HK-2 (cell line): ENCODE measurements at regions not wholly inside any gene's neighbourhood (a gene's known extent, or its start where the extent isn't known, plus 50 kb on each side); places are given as distances from the start of the nearest gene placed in this dataset.
"Not testable (repeated sequence)": the region's sequence is repeated elsewhere in the genome, so short reads cannot be mapped to it uniquely, and the experiment has no call there.

ENCODE experiments used
- DNase-seq: peaks from one replicate; pipeline ENCODE4 v3.0.0-alpha.2; 2018; ENCODE audit not compliant: unreplicated experiment

- no peak for DNase-seq
Measured at GRCh38 chr4:85165808-85166207, 199.3 kb upstream of the WDFY3 start.

DNA sequence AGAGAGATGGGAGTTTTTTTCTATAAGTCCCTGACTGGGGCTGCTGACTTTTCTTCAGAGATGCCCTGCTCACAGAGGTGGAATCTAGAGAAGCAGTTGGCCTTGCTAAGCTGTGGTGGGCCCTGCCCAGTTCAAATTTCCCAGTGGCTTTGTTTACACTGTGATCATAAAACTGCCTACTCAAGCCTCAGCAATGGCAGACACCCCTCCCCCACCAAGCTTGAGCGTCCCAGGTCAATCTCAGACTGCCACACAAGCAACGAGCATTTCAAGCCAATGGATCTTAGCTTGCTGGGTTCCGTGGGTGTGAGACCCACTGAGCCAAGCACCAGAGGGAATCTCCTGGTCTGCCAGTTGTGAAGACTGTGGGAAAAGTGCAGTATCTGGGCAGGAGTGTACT lies 199.8 kb upstream of the WDFY3 start:
- DNase-seq = no peak

DNA sequence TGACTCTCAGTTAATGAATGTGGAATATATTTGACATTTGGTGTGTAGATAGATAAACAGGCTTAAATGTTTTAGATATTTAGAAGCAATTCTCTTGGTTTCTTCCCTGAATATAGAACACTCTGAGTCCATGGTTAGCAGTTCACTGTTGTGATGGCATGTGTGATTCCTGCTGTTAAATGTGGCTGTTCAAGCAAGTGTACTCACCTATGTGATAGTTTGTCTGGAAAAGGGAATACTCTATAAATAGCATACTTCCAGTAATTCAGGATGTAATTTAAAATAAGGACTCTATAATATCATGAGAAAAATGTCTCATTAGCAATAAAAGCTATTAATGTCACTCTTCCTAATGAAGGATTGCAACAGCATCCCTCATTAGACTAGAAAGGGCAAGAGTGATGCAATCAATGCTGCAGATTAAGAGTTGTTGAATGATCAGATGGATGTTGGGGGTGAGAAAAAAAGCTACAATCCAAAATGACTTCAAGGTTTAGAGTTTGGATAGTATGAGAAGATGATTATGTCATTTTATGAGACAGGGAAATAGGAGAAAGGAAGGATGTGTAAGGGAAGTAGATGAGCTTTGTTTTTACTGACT lies 201.8 kb upstream of the WDFY3 start:
- DNase-seq = no peak

- no peak for DNase-seq
Measured at GRCh38 chr4:85170241-85170640, 203.8 kb upstream of the WDFY3 start.

- DNase-seq = no peak
Measured at GRCh38 chr4:85175190-85175589, 208.7 kb upstream of the WDFY3 start.

- no peak for DNase-seq
Measured at GRCh38 chr4:85177092-85177491, 210.6 kb upstream of the WDFY3 start.

GRCh38 chr4:85177679-85178078 lies 211.2 kb upstream of the WDFY3 start:
- no peak for DNase-seq

- no peak for DNase-seq
Measured at GRCh38 chr4:85180533-85180932, 214.0 kb upstream of the WDFY3 start.

- no peak for DNase-seq
Measured at GRCh38 chr4:85187106-85187505, 220.6 kb upstream of the WDFY3 start.

GRCh38 chr4:85196015-85196414 lies 229.5 kb upstream of the WDFY3 start:
- DNase-seq = not testable (repeated sequence)

- DNase-seq = no peak
Measured at GRCh38 chr4:85200106-85200505, 233.6 kb upstream of the WDFY3 start.

- no peak for DNase-seq
Measured at GRCh38 chr4:85209161-85209560, 242.7 kb upstream of the WDFY3 start.

- DNase-seq = no peak
Measured at GRCh38 chr4:85210353-85210752, 243.9 kb upstream of the WDFY3 start.

GRCh38 chr4:85216571-85216970 lies 250.1 kb upstream of the WDFY3 start:
- DNase-seq = not testable (repeated sequence)

- no peak for DNase-seq
Measured at GRCh38 chr4:85218756-85219155, 252.3 kb upstream of the WDFY3 start.

GRCh38 chr4:85221606-85222005 lies 253.3 kb upstream of the ARHGAP24 start:
- no peak for DNase-seq

- DNase-seq = no peak
Measured at GRCh38 chr4:85222561-85222960, 252.4 kb upstream of the ARHGAP24 start.

DNA sequence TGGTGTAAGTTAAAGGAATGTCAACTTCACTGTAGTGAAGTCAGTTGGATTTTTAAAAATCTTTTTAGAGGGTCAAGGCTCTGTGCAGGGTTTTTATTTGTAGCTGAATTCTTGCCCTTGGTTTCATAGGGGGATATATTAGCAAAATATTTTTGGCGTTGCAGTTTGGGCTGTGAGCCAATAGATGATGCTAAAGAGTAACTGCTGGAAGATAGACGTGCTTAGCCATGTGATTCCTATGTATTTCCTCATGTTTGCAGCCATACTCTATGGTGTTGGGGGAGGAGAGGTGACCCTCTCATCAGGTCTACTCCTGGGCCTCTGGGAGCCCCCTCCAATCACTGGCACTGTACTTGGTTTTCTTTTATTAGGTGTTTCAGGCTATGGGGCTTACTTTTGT lies 246.7 kb upstream of the ARHGAP24 start:
- DNase-seq = no peak

GRCh38 chr4:85233516-85233915 lies 241.4 kb upstream of the ARHGAP24 start:
- DNase-seq = no peak

DNA sequence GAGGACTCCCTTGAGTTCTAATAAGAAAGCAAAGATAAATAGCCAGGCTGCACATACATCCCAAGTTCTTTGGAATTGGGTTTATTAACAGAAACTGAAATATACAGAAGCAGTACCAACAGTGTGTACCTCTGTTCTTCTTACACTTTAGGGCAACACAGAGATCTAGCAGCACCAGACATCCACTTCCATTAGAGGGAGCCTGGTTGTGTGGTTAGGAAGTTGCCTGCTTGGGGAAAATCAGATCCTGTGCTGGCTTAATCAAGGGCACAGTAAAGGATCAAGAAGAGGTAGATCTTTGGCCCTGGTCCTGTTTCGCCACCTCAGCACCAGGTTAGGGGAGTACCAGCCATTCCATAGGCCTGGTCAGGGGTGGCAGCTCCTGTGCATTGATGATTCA lies 231.1 kb upstream of the ARHGAP24 start:
- no peak for DNase-seq

DNA sequence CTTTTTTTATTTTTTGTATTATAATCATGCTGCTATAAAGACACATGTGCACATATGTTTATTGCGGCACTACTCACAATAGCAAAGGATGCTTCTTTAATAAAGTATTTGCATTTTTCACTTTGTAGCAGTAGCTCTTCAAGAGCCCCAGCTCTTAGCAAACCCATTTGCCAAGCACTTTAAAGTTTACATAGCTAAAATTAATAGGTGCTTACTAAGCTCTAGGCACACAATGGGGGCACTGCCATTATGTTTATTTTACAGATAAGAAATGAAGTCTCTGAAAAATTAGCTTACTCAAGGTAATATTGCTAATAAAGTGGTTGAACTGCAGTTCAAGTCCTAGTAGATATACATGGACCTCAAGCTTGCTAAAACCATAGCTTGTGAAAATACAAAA lies 230.3 kb upstream of the ARHGAP24 start:
- no peak for DNase-seq

- DNase-seq = no peak
Measured at GRCh38 chr4:85246055-85246454, 228.9 kb upstream of the ARHGAP24 start.

DNA sequence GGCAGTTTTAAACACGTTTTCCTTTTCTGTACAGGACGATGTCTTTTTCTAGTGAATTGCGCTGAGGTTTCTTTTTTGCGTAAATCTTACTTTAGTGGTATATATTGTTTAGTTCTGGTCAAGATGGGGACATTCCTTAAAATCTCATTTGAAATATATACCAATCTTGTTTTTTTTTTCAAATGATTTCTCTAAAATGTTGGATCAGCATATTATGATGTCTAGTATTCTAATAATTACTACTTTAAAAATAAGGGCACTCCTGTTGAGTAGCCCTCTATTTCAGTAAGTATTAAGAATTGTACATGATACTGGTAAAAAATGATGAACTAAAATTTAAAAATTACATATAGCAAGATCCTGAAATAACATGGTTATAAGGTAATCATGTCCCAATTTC lies 224.1 kb upstream of the ARHGAP24 start:
- no peak for DNase-seq

DNA sequence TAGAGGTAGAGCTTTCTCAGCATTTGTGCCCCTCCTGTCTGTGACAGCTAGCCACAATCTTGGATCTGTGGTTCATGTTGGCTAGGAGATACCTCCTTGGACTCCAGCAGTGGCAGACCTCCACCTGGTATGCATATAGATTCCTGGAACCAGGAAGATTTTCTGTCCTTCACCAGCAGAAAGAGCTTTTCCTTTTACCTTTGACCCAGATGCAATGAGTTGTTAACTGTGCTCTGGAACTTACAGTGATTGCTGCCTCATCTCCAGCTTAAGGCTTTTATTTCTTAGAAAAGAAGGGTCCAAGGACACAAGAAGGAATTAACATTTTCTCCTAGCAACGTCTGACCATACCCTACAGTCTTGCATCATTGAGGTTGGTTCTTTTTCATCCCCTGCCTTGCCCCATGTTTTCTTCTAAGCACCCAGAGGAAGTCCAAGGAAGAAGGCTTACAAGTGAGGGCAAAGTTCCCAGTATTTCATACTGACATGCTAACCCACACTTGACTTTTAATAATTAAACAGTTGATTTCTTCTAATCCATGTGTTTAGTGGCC lies 217.1 kb upstream of the ARHGAP24 start:
- no peak for DNase-seq
